ENCODE measurements at regions not wholly inside any gene's neighbourhood (a gene's known extent, or its start where the extent isn't known, plus 50 kb on each side); places are given as distances from the start of the nearest gene placed in this dataset.

DNA sequence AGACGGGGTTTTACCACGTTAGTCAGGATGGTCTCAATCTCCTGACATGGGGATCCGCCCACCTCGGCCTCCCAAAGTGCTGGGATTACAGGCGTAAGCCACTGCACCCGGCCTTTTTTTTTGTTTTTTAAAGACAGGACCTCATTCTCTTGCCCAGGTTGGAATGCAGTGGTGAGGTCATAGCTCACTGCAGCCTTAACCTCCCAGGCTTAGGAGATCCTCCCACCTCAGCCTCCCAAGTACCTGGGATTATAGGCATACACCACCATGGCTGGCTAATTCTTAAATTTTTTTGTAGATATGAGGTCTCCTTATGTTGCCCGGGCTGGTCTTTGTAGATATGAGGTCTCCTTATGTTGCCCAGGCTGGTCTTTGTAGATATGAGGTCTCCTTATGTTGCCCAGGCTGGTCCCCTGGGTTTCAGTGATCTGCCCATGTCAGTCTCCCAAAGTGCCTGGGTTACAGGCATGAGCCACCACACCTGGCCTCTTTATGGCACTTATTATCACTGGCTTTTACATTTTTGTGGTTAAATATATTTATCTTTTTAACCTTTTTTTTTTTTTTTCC, 82.3 kb upstream of the RNU6-1 start:
- Histone ChIP-seq H3K79me2 (ENCODE audit: control insufficient read depth, insufficient read depth, low read length) (no peaks in the 10 kb centered on the region), H4K20me1 (ENCODE audit: control insufficient read depth, insufficient read depth, low read length, poor library complexity, severe bottlenecking) (no peaks in the 10 kb centered on the region), H3K9ac (ENCODE audit: low read length) (no peak overlapping the region), H3K9me3 (ENCODE audit: control extremely low read depth in 1 of 3, control insufficient read depth in 2 of 3, insufficient read depth in 1 of 3, low read length in 2 of 3) (peaks cover 0 to 13% (median 7%) of the 10 kb centered on the region in 3 donors), H3K27ac (ENCODE audit: low read length in 2 of 2) (no peak overlapping the region), H2AFZ (ENCODE audit: insufficient read depth, low read depth, low read length, poor library complexity, severe bottlenecking) (no peak overlapping the region), H3K4me1 (ENCODE audit: control insufficient read depth in 2 of 2, insufficient read depth in 2 of 2, low read length in 2 of 2) (no peaks in the 10 kb centered on the region), H3K4me2 (replicated peaks; ENCODE audit: low read depth, low read length, poor library complexity, severe bottlenecking) (no peak overlapping the region), H3K27me3 (replicated peaks in 1 of 4; ENCODE audit: control extremely low read depth in 1 of 4, control insufficient read depth in 3 of 4, insufficient read depth in 4 of 4, low read length in 3 of 4) (no peaks in the 10 kb centered on the region), H3K4me3 (ENCODE audit: control extremely low read depth in 1 of 5, extremely low read depth in 1 of 5, insufficient read depth in 1 of 5, low read depth in 2 of 5, low read length in 4 of 5) (no peak overlapping the region), H3K36me3 (replicated peaks in 1 of 2; ENCODE audit: control extremely low read depth in 1 of 2, control insufficient read depth in 1 of 2, extremely low read depth in 1 of 2, insufficient read depth in 2 of 2, low read length in 1 of 2) (no peaks in the 10 kb centered on the region)
- intact Hi-C loops (cut with micrococcal nuclease) = no loop called here
- Mint-ChIP-seq H3K4me1 (no peaks in the 10 kb centered on the region), H3K27ac (no peak overlapping the region), H3K4me3 (no peak overlapping the region), H3K27me3 (no peaks in the 10 kb centered on the region), H3K9me3 (ENCODE audit: insufficient read depth) (no peaks in the 10 kb centered on the region)
- TF ChIP-seq EZH2 (IDR thresholded peaks at IDR 0.05; ENCODE audit: borderline replicate concordance, insufficient read depth, low read depth, low read length, poor library complexity, severe bottlenecking) (no peak), CTCF (IDR thresholded peaks at IDR 0.05) (no peak)
- no peak for DNase-seq
- ChIA-PET CTCF (no interaction called here), POLR2A (no interaction called here)
- ATAC-seq (ENCODE audit: low read depth) = no peak
- 93% methylated on average over 6 of the region's 7 CpGs for WGBS (ENCODE audit: insufficient coverage)

DNA sequence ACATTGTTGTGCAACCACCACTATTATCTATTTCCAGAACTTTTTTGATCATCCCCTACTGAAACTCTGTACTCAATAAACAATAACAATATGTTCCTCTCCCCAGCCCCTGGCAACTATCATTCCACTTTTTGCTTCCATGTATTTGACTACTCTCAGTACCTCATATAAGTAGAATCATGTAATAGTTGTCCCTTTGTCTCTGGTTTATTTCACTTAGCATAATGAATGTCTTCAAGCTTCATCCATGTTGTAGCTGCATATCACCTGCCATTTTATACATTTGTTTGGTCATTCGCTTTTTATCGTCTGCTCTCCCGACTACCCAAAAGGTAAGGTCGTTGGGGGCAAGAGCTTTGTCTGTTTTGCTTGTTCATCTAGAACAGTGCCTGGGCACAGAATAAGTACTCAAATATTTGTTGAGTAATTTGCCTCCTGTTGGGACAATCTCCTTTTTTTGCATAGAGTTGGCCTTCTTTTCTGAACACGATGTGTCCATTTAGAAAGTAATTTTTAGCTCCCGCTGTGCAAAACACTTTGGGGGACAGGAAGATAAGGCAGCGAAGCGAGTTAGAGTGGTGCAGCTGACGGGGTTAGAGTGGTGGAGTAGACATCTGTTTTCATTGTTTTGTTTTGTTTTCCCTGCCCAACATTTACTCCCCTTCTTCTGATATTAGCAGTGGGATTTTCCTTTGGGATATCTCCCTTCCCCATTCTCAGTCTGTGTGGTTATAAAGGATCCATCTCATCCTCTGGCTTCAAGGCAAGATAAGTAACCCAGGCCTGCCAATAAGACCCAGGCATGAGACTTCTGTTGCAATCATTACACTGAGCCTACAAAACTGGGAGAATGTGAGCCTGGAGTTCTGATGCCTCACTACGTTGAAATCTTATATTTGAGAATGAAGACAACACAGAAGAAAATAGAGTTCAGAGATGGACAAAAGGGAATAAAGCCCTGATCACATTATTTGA, 83.4 kb upstream of the RNU6-1 start:
- TF ChIP-seq EZH2 (IDR thresholded peaks at IDR 0.05; ENCODE audit: borderline replicate concordance, insufficient read depth, low read depth, low read length, poor library complexity, severe bottlenecking) = no peak
- TF ChIP-seq CTCF (IDR thresholded peaks at IDR 0.05) = no peak
- no peak for ATAC-seq (ENCODE audit: low read depth)
- H3K4me1 ChIP-seq (ENCODE audit: control insufficient read depth in 2 of 2, insufficient read depth in 2 of 2, low read length in 2 of 2) = no peaks in the 10 kb centered on the region
- no peaks in the 10 kb centered on the region for H3K79me2 ChIP-seq (ENCODE audit: control insufficient read depth, insufficient read depth, low read length)
- H3K4me1 Mint-ChIP-seq = no peaks in the 10 kb centered on the region
- H3K9ac ChIP-seq (ENCODE audit: low read length) = no peak overlapping the region
- H3K27me3 Mint-ChIP-seq = no peaks in the 10 kb centered on the region
- ChIA-PET CTCF (interaction anchor here (0.9 kb wide), 1 partner anchor 61 kb away, joined by 3 read pairs; no protein-coding TSS in a partner anchor), POLR2A (no interaction called here)
- intact Hi-C loops (cut with micrococcal nuclease) = no loop called here
- 97% methylated on average over 6 of the region's 10 CpGs for WGBS (ENCODE audit: insufficient coverage)
- H3K9me3 ChIP-seq (ENCODE audit: control extremely low read depth in 1 of 3, control insufficient read depth in 2 of 3, insufficient read depth in 1 of 3, low read length in 2 of 3) = peaks cover 0 to 9% (median 7%) of the 10 kb centered on the region in 3 donors
- no peaks in the 10 kb centered on the region for H3K27me3 ChIP-seq (replicated peaks in 1 of 4; ENCODE audit: control extremely low read depth in 1 of 4, control insufficient read depth in 3 of 4, insufficient read depth in 4 of 4, low read length in 3 of 4)
- no peak overlapping the region for H2AFZ ChIP-seq (ENCODE audit: insufficient read depth, low read depth, low read length, poor library complexity, severe bottlenecking)
- no peak overlapping the region for H3K27ac ChIP-seq (ENCODE audit: low read length in 2 of 2)
- no peak overlapping the region for H3K27ac Mint-ChIP-seq
- H3K9me3 Mint-ChIP-seq (ENCODE audit: insufficient read depth) = no peaks in the 10 kb centered on the region
- H3K4me3 ChIP-seq (ENCODE audit: control extremely low read depth in 1 of 5, extremely low read depth in 1 of 5, insufficient read depth in 1 of 5, low read depth in 2 of 5, low read length in 4 of 5) = no peak overlapping the region
- H4K20me1 ChIP-seq (ENCODE audit: control insufficient read depth, insufficient read depth, low read length, poor library complexity, severe bottlenecking) = no peaks in the 10 kb centered on the region
- no peaks in the 10 kb centered on the region for H3K36me3 ChIP-seq (replicated peaks in 1 of 2; ENCODE audit: control extremely low read depth in 1 of 2, control insufficient read depth in 1 of 2, extremely low read depth in 1 of 2, insufficient read depth in 2 of 2, low read length in 1 of 2)
- H3K4me3 Mint-ChIP-seq = no peak overlapping the region
- no peak for DNase-seq
- no peak overlapping the region for H3K4me2 ChIP-seq (replicated peaks; ENCODE audit: low read depth, low read length, poor library complexity, severe bottlenecking)
